Activated CD4-positive, alpha-beta memory T cell treated with anti-CD3 and anti-CD28 coated beads, Interleukin-2, amount 10 ng/mL, durations not matched to agents 7 days and 5 days (primary cell): ENCODE measurements at regions not wholly inside any gene's neighbourhood (a gene's known extent, or its start where the extent isn't known, plus 50 kb on each side); places are given as distances from the start of the nearest gene placed in this dataset.
"Not testable (repeated sequence)": the region's sequence is repeated elsewhere in the genome, so short reads cannot be mapped to it uniquely, and the experiment has no call there.

ENCODE experiments used
- CTCF ChIA-PET: fragments of 350-600 bp; sonication (Branson Sonifier 250); formaldehyde crosslinking; loops from one replicate; lab custom pipeline; 2021; ENCODE audit warnings: antibody characterized with exemption, inconsistent platforms; lab: Charles Lee
- POLR2A ChIA-PET: fragments of 350-600 bp; sonication (Branson Sonifier 250); formaldehyde crosslinking; loops from one replicate; lab custom pipeline; 2021; ENCODE audit warnings: antibody characterized with exemption; lab: Charles Lee
- DNase-seq: peaks from one replicate; pipeline ENCODE4 v3.0.0-alpha.2; 2020
- H3K27ac Mint-ChIP-seq: one replicate; pipeline ENCODE4 v1.8.0; 2021; ENCODE audit warnings: mild to moderate bottlenecking, mixed read lengths
- H3K27me3 Mint-ChIP-seq: one replicate; pipeline ENCODE4 v1.8.0; 2021; ENCODE audit warnings: mixed read lengths
- H3K36me3 Mint-ChIP-seq: one replicate; pipeline ENCODE4 v1.8.0; 2021; ENCODE audit warnings: low read depth, mixed read lengths
- H3K4me1 Mint-ChIP-seq: one replicate; pipeline ENCODE4 v1.8.0; 2021; ENCODE audit warnings: mixed read lengths
- H3K4me3 Mint-ChIP-seq: one replicate; pipeline ENCODE4 v1.8.0; 2021; ENCODE audit warnings: mild to moderate bottlenecking, mixed read lengths
- H3K9me3 Mint-ChIP-seq: one replicate; pipeline ENCODE4 v1.8.0; 2021; ENCODE audit warnings: mixed read lengths

DNA sequence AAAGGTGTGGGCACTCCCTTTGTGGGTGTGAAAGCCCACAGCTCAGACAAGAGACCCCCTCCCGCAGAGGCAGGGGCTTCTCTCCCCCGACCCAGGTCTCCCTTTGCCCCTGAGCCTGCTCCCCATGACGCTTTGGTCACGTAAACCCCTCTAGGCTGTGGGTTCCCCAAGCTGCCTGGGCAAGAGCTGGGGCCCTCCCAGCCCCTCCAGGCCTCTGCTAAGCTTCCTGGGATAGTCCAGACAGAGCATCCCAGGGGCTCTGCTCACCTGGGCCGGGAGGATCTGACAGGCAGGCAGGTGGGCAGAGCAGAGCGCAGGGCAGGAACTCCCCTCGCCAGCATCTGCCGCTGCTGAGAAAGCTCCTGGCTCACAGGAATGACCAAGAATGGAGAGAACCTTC lies 177.3 kb downstream of the BANP start:
- CTCF ChIA-PET: no interaction called here
- Mint-ChIP-seq H3K27ac (no peak overlapping the region), H3K4me3 (no peak overlapping the region), H3K9me3 (no peaks in the 10 kb centered on the region), H3K36me3 (no peaks in the 10 kb centered on the region), H3K27me3 (no peaks in the 10 kb centered on the region), H3K4me1 (no peaks in the 10 kb centered on the region)
- POLR2A ChIA-PET: no interaction called here
- no peak for DNase-seq

DNA sequence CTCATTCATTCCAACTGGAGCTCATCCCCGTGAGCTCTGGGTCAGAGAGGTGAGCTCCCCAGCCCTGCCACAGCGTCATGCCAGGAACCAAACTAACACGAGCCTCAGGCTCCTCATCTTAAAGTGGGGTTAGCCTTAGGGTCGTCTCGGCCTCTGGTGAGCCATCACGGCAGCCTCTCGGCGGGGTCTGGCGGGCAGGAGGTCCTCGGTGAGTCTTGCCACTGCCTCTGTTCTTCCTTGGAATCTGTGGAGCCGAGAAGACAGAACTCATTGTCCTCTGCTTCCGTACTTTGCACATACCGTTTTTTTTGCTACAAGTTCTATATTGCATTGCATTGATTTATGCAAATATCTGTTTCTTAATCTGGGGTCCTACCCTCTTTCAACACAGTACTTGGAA lies 177.9 kb downstream of the BANP start:
- H3K4me1 Mint-ChIP-seq, H3K9me3 Mint-ChIP-seq, CTCF ChIA-PET, DNase-seq, H3K27me3 Mint-ChIP-seq, H3K36me3 Mint-ChIP-seq, POLR2A ChIA-PET, H3K4me3 Mint-ChIP-seq, H3K27ac Mint-ChIP-seq: not testable (repeated sequence)

DNA sequence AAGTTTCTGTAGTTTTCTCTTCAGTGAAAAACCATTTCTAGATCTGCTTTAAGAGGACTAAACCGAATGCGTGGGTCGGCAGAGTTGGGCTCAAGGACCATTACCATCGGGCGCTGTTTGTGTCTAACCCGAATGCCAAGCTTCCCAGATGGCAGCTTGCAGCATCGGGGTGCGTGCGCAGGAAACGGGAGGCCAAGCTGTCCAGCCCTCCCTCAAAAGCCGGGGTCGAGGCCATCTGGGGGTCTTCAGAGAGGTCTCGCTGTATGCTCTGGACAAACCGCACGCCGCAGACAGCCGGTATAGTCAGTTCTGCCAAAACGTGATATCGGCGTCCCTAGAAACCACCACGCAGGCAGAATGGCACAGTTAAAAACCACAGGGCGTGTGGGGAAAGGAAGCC lies 178.8 kb downstream of the BANP start:
- Mint-ChIP-seq H3K4me3 (no peak overlapping the region), H3K36me3 (no peaks in the 10 kb centered on the region), H3K27me3 (no peaks in the 10 kb centered on the region), H3K9me3 (no peaks in the 10 kb centered on the region), H3K27ac (no peak overlapping the region), H3K4me1 (no peaks in the 10 kb centered on the region)
- ChIA-PET CTCF (no interaction called here), POLR2A (no interaction called here)
- DNase-seq: no peak

DNA sequence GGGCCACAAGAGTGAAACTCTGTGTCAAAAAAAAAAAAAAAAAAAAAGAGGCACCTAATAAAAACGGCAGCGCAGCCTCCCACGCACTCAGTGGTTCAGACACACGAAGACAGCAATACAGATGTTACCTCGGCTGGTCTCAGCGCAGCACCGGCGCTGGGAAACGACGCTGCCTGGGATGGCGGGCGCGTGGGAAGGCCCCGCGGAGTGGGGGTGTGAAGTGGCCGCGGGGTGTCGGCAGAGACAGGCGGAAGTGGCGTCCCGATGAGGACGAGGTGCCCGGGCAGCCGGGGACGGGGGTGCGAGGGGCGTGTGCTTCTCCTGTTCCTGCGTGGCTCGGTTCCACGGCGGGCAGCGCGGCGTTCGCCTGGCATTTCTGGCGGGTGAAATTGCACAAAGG lies 179.4 kb downstream of the BANP start:
- CTCF ChIA-PET: no interaction called here
- no peaks in the 10 kb centered on the region for H3K9me3 Mint-ChIP-seq

DNA sequence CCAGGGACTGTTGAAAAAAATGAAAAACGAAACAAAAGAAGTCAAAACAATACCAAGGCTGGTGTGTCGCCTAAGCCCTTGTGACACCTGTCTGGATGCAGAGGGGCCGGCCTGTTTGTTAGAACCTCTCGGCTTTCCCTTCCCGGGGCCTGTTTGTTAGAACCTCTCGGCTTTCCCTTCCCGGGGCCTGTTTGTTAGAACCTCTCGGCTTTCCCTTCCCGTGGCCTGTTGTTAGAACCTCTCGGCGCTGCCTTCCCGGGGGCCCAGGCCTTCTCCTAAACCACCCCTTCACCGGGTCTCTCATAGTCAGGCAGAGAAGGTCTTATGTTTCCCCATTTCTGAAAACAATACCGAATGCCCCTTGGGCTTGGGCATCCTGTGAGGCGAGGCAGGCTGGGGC lies 180.0 kb downstream of the BANP start:
- ChIA-PET POLR2A (no interaction called here), CTCF (no interaction called here)
- no peaks in the 10 kb centered on the region for H3K9me3 Mint-ChIP-seq
- H3K27ac Mint-ChIP-seq: no peak overlapping the region
- H3K27me3 Mint-ChIP-seq: no peaks in the 10 kb centered on the region
- no peak overlapping the region for H3K4me3 Mint-ChIP-seq
- no peaks in the 10 kb centered on the region for H3K4me1 Mint-ChIP-seq
- no peak for DNase-seq
- no peaks in the 10 kb centered on the region for H3K36me3 Mint-ChIP-seq

More for the DNA sequence above, 179.4 kb downstream of the BANP start:
- Mint-ChIP-seq H3K27ac (no peak overlapping the region), H3K4me1 (no peaks in the 10 kb centered on the region), H3K27me3 (no peaks in the 10 kb centered on the region), H3K36me3 (no peaks in the 10 kb centered on the region), H3K4me3 (no peak overlapping the region)
- POLR2A ChIA-PET: no interaction called here
- no peak for DNase-seq

DNA sequence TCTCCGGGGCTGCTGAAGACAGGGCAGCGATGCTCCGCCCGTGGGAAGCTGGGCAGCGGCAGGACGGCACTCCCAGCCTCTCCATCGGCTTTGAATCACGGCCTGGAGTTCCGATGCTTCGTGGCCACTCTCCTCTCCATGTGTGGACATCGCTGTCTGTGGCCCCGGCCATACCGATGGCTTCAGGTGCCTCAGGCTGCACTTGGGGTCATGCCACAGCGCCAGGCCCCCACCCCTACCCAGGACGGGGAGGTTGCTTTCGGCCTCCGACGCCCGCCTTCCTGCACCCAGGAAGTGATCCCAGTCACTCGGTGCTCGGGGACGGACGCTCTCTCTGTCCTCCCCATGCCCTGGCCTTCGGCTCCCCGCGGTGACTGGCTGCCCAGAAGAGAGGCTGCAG lies 180.7 kb downstream of the BANP start:
- no peak overlapping the region for H3K4me3 Mint-ChIP-seq

DNA sequence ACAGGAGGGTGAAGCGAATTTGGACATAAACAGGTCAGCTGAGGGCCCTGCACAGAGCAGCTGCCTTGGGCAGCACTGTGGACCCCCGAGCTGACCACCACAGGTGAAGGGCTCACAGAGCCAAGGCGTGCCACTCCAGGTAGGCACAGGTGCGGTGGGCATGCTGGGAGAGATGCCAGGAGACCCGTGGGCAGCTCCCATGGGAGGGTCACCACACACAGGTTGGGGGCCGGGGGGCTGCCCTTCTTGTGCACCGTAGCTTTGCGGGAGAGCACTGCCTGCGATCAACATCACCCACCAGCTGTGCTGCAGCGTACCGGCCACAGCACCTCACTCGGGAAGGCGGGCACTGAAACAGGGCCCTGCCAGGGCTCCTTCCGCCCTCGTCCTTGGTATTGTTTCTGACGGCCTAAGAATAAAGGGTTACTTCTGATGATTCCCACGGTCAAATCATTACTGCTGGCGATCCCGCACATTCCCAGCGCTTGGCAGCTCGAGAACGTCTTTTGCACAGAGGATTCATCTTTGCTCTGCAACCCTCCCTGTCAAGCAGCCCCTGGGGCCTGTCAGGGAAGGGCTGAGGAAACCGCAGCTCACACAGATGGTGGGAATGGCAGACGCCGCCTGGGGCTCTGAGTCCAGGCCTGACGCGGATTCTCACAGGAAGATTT lies 181.7 kb downstream of the BANP start:
- DNase-seq: no peak
- no peak overlapping the region for H3K27ac Mint-ChIP-seq
- H3K4me3 Mint-ChIP-seq: no peak overlapping the region
- ChIA-PET POLR2A (no interaction called here), CTCF (no interaction called here)
- no peaks in the 10 kb centered on the region for H3K27me3 Mint-ChIP-seq
- H3K36me3 Mint-ChIP-seq: no peaks in the 10 kb centered on the region
- peaks cover 5% of the 10 kb centered on the region for H3K9me3 Mint-ChIP-seq
- no peaks in the 10 kb centered on the region for H3K4me1 Mint-ChIP-seq

More for the DNA sequence above, 180.7 kb downstream of the BANP start:
- H3K27me3 Mint-ChIP-seq: no peaks in the 10 kb centered on the region
- no peak for DNase-seq
- H3K36me3 Mint-ChIP-seq: no peaks in the 10 kb centered on the region
- H3K9me3 Mint-ChIP-seq: no peaks in the 10 kb centered on the region
- no peaks in the 10 kb centered on the region for H3K4me1 Mint-ChIP-seq
- POLR2A ChIA-PET: no interaction called here
- H3K27ac Mint-ChIP-seq: no peak overlapping the region
- CTCF ChIA-PET: no interaction called here

DNA sequence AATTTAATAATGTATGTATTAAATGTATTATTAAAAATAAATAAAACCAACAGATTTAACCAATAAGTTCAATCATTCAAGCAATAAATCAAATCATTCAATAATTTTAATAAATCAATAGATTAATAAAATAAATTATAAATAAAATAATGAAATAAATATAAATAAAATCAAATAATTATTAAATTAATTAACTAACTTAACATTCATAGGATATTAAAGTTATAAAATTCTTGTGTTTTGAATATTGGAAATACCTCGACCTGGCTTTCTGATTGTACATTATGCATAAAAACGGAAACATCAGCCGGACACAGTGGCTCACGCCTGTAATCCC lies 182.2 kb downstream of the BANP start:
- Mint-ChIP-seq H3K4me3 (no peak overlapping the region), H3K27me3 (no peaks in the 10 kb centered on the region), H3K9me3 (peaks cover 9% of the 10 kb centered on the region), H3K27ac (no peak overlapping the region), H3K36me3 (no peaks in the 10 kb centered on the region), H3K4me1 (no peaks in the 10 kb centered on the region)
- CTCF ChIA-PET: no interaction called here
- POLR2A ChIA-PET: no interaction called here
- no peak for DNase-seq

DNA sequence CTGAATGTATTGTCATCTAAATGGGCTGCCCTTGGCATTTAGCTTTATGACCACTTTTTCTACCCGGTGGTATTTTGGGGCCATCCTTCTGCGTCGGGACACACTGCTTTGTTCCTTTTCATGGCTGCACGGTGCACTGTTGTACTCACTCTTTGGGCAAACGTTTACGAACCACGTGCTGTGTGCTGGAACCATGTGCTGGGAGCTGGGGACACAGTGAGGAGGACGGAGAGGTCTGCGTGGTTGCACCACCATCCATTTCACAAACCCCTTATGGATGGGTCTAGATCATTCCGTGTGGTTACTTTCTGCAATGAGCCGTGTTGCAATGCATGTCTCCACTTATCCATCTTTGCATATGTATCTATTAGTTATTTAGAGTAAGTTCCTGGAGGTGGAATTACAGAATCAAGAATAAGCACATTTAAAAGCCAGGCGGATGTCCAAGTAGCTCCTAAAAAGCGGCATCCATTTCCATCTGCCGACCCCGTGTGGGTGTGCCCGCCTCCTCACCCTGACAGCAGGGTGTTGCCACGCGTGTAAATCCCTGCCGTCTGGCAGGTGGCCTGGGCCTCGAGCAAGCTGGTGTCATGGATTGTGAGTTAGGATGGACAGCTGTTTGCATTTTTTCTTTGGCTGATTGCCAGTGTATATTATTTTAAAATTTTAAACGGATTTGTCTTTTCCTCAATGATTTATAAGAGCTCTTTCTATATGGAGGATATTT lies 183.1 kb downstream of the BANP start:
- H3K27ac Mint-ChIP-seq, H3K4me1 Mint-ChIP-seq, POLR2A ChIA-PET, H3K36me3 Mint-ChIP-seq, DNase-seq, CTCF ChIA-PET, H3K4me3 Mint-ChIP-seq, H3K27me3 Mint-ChIP-seq: not testable (repeated sequence)
- H3K9me3 Mint-ChIP-seq: peaks cover 12% of the 10 kb centered on the region

DNA sequence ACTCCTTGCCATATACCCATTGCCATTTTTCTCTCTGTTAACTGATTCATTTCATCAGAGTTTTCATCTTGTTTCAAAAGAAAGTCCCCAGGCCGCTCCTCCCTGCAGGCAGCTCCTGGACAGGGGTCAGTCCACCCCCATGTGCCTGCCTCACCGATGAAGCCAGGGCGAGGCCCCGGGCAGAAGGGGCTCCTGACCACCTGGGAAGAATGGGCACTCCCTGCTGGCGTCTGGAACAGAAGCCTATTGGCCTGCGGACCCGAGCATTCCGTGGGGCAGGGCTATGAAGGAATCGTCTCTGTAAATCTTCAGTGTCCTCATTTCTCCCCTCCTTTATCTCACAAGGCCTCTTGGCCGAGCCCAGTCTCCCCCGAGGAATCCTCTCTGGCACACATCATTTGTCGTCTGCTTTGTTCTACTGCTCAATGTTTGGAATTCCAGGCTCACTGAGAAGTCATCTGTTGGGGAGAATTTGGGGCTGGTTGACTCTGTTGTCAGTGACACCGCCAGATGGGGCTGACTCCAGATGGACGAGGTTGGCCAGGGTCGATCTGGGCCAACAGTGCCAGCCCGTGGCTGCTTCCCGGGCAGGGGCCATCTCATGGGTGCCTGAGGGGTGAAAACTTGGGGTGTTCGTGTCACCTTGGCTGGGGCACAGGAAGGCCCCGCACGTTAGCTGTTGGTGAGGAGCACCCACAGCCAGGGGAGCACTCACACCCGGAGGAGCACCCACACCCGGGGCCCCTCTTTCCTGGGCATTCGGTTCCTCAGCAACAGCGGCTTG lies 183.9 kb downstream of the BANP start:
- H3K4me1 Mint-ChIP-seq, CTCF ChIA-PET, DNase-seq, H3K4me3 Mint-ChIP-seq, H3K27ac Mint-ChIP-seq, POLR2A ChIA-PET, H3K27me3 Mint-ChIP-seq, H3K36me3 Mint-ChIP-seq: not testable (repeated sequence)
- peaks cover 12% of the 10 kb centered on the region for H3K9me3 Mint-ChIP-seq

DNA sequence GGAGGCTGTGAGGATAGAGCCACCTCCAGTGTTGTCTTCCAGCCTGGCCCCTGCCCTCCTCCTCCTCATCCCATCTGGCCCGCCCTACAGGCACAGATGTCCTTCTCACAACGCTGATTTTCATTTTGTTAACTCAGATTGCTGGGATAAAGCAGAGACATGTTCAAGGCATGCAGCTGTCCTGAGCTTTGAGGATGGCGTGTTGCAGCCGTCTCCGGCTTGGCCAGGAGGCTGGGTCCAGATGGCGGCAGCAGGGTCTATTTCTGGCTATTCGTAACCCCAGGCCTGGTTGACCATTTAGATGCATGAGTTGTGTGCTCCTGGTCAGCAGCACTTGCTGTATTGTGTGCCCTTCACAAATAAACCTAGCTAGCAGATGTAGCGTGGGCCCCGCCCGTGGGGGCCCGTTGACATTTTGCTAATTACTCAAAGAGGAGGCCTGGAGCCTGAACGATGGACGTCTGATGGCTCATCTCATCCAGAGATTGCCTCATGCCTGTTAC lies 185.0 kb downstream of the BANP start:
- H3K27ac Mint-ChIP-seq, H3K27me3 Mint-ChIP-seq, H3K36me3 Mint-ChIP-seq, H3K4me3 Mint-ChIP-seq, DNase-seq, H3K4me1 Mint-ChIP-seq, POLR2A ChIA-PET, CTCF ChIA-PET: not testable (repeated sequence)
- H3K9me3 Mint-ChIP-seq: peaks cover 12% of the 10 kb centered on the region

DNA sequence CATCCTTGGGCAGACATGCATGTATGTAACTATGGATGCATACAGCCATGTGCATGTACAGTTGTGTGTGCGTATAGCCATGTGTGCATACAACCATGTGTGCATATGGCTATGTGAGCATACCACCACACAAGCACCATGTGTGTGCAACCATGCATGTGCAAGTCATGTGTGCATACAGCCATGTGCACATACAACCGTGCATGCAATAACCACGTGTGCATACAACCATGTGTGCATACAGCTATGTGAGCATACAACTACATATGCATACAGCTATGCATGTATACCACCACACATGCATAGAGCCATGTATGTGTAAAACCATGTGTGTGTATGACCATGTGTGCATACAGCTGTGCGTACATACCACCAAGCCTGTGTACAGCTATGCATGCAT lies 185.7 kb downstream of the BANP start:
- POLR2A ChIA-PET, CTCF ChIA-PET, H3K36me3 Mint-ChIP-seq: not testable (repeated sequence)

DNA sequence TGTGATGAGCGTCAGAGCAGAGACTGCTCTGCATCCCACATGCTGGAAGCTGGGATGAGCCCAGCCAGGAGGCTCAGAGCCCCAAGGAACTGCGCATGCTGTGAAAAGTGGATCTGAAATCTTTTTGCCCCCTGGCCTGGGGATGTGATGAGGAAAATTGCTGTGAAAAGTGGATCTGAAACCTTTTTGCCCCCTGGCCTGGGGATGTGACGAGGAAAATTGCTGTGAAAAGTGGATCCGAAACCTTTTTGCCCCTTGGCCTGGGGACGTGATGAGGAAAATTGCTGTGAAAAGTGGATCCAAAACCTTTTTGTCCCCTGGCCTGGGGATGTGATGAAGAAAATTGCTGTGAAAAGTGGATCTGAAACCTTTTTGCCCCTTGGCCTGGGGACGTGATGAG lies 187.9 kb downstream of the BANP start:
- H3K9me3 Mint-ChIP-seq: peaks cover 12% of the 10 kb centered on the region

More for the DNA sequence above, 185.7 kb downstream of the BANP start:
- H3K27me3 Mint-ChIP-seq, DNase-seq, H3K27ac Mint-ChIP-seq, H3K4me1 Mint-ChIP-seq, H3K4me3 Mint-ChIP-seq: not testable (repeated sequence)
- H3K9me3 Mint-ChIP-seq: peaks cover 12% of the 10 kb centered on the region

More for the DNA sequence above, 187.9 kb downstream of the BANP start:
- POLR2A ChIA-PET, H3K27ac Mint-ChIP-seq, H3K36me3 Mint-ChIP-seq, H3K27me3 Mint-ChIP-seq, CTCF ChIA-PET, H3K4me3 Mint-ChIP-seq, H3K4me1 Mint-ChIP-seq, DNase-seq: not testable (repeated sequence)
